Activated B cell treated with CpG ODN at 0.5 μM for 24 hours (primary cell): ENCODE measurements at regions not wholly inside any gene's neighbourhood (a gene's known extent, or its start where the extent isn't known, plus 50 kb on each side); places are given as distances from the start of the nearest gene placed in this dataset.
A peak's percentile ranks its signal among the peaks of the same experiment; 100 is the strongest.
"Not testable (repeated sequence)": the region's sequence is repeated elsewhere in the genome, so short reads cannot be mapped to it uniquely, and the experiment has no call there.

Experiments
- ATAC-seq: fragments of 200-7000 bp; cut with Tn5 transposase; one replicate; pipeline ENCODE4 v1.10.0; 2021; ENCODE audit warnings: low read depth, mild to moderate bottlenecking, moderate library complexity
- CTCF ChIA-PET: fragments of 350-600 bp; sonication (Branson Sonifier 250); formaldehyde crosslinking; loops from one replicate; lab custom pipeline; 2021; ENCODE audit warnings: antibody characterized with exemption; lab: Charles Lee
- POLR2A ChIA-PET: fragments of 350-600 bp; sonication (Branson Sonifier 250); formaldehyde crosslinking; loops from one replicate; lab custom pipeline; 2021; ENCODE audit warnings: antibody characterized with exemption; lab: Charles Lee
- DNase-seq: peaks from one replicate; pipeline ENCODE4 v3.0.0; 2022
- H3K27ac Mint-ChIP-seq: one replicate; pipeline ENCODE4 v1.8.0; 2020; ENCODE audit warnings: mixed read lengths
- H3K27me3 Mint-ChIP-seq: one replicate; pipeline ENCODE4 v1.8.0; 2021; ENCODE audit warnings: mixed read lengths
- H3K36me3 Mint-ChIP-seq: one replicate; pipeline ENCODE4 v1.8.0; 2021; ENCODE audit warnings: low read depth, mixed read lengths
- H3K4me1 Mint-ChIP-seq: one replicate; pipeline ENCODE4 v1.8.0; 2021; ENCODE audit warnings: mixed read lengths
- H3K4me3 Mint-ChIP-seq: one replicate; pipeline ENCODE4 v1.8.0; 2020; ENCODE audit warnings: mild to moderate bottlenecking, mixed read lengths
- H3K9me3 Mint-ChIP-seq: one replicate; pipeline ENCODE4 v1.8.0; 2020; ENCODE audit warnings: mixed read lengths
- intact Hi-C: fragments of 100-400 bp; cut with micrococcal nuclease; formaldehyde crosslinking; loops from one replicate; pipeline ENCODE4 v1.15.1; 2024
- TF ChIP-seq, protein P1 (sequence below): fragments of 200-600 bp; IDR thresholded peaks from one replicate; pipeline ENCODE4 v1.8.0; 2022; ENCODE audit warnings: antibody characterized with exemption, mild to moderate bottlenecking

DNA sequence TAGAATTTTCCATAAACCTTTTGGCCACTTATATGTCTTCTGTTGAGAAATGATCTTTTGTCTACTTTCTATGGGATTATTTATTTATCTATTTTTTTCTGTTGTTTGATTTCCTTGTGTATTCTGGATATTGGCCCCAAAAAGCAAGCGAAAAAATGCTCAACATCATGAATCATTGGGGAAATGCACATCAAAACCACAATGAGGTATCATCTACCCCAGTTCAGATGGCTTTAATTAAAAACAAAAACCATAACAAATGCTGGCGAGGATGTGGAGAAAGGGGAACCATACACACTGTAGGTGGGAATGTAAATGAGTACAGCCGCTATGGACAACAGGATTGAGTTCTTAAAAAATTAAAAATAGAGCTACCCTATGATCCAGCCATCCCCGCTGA, 125.0 kb upstream of the LPCAT1 start:
- DNase-seq: no peak
- no peak overlapping the region for H3K4me3 Mint-ChIP-seq
- H3K36me3 Mint-ChIP-seq: no peaks in the 10 kb centered on the region
- intact Hi-C loops: loop anchor here (10.0 kb wide), 1 partner anchor 644 kb away; the partner anchor contains the start of gene NKD2
- H3K27ac Mint-ChIP-seq: no peak overlapping the region
- TF ChIP-seq, protein P1, sequence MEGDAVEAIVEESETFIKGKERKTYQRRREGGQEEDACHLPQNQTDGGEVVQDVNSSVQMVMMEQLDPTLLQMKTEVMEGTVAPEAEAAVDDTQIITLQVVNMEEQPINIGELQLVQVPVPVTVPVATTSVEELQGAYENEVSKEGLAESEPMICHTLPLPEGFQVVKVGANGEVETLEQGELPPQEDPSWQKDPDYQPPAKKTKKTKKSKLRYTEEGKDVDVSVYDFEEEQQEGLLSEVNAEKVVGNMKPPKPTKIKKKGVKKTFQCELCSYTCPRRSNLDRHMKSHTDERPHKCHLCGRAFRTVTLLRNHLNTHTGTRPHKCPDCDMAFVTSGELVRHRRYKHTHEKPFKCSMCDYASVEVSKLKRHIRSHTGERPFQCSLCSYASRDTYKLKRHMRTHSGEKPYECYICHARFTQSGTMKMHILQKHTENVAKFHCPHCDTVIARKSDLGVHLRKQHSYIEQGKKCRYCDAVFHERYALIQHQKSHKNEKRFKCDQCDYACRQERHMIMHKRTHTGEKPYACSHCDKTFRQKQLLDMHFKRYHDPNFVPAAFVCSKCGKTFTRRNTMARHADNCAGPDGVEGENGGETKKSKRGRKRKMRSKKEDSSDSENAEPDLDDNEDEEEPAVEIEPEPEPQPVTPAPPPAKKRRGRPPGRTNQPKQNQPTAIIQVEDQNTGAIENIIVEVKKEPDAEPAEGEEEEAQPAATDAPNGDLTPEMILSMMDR: no peak
- CTCF ChIA-PET: no interaction called here
- H3K27me3 Mint-ChIP-seq: peaks cover 31% of the 10 kb centered on the region
- no peak for ATAC-seq
- H3K4me1 Mint-ChIP-seq: peaks cover 28% of the 10 kb centered on the region
- POLR2A ChIA-PET: interaction anchor here (0.6 kb wide), 1 partner anchor 49 kb away, joined by 3 read pairs; no protein-coding TSS in a partner anchor
- no peaks in the 10 kb centered on the region for H3K9me3 Mint-ChIP-seq

GRCh38 chr5:1647580-1647979, 123.8 kb upstream of the LPCAT1 start:
- Mint-ChIP-seq H3K27ac (no peak overlapping the region), H3K27me3 (peaks cover 32% of the 10 kb centered on the region), H3K4me3 (no peak overlapping the region), H3K9me3 (no peaks in the 10 kb centered on the region), H3K4me1 (peaks cover 17% of the 10 kb centered on the region), H3K36me3 (no peaks in the 10 kb centered on the region)
- ChIA-PET POLR2A (no interaction called here), CTCF (no interaction called here)
- no peak for ATAC-seq
- DNase-seq: no peak
- TF ChIP-seq, protein P1: no peak
- intact Hi-C loops: loop anchor here (10.0 kb wide), 1 partner anchor 643 kb away; the partner anchor contains the start of gene NKD2

DNA sequence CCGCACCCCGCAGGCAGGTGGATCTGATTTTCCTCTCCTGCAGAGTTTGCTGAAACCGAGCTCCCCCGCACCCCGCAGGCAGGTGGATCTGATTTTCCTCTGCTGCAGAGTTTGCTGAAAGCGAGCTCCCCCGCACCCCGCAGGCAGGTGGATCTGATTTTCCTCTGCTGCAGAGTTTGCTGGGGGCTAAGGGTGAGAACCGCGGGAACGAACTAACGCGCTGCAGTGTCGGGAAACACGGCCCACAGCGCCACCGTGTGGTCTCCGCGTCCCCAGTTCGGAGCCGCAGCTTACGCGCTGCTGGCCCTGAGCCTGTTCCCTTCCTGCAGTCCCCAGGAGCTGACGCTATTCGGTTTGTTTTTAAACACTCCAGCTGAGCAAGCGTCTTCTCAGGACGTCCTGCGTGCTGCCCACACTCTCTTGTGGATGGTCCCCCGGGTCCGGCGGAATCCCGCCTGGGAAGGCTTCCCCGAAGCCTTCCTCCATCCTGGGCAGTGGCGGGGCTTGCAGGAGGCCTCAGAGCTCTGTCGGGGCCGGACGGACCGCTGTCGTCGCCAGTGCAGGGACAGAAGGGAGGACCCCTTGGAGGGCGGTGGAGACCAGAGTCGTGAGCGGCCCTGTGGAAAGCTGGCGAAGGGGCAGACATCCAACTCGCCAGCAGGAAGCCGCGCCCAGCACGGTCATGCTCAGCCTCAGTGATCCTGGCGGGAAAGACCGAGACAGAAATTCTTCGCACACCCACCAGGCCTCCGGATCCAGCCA, 121.2 kb upstream of the LPCAT1 start:
- ChIA-PET POLR2A (interaction anchor here (0.6 to 1.4 kb wide), 6 partner anchors 8 to 474 kb away, joined by 3 to 5 read pairs (median 4); no protein-coding TSS in a partner anchor), CTCF (interaction anchor here (0.7 to 4.1 kb wide), 29 partner anchors 8 to 1050 kb away, joined by 3 to 36 read pairs (median 4); no protein-coding TSS in a partner anchor)
- Mint-ChIP-seq H3K27me3 (peaks cover 21% of the 10 kb centered on the region), H3K4me1 (peaks cover 21% of the 10 kb centered on the region), H3K4me3 (no peak overlapping the region), H3K27ac (no peak overlapping the region), H3K36me3 (no peaks in the 10 kb centered on the region), H3K9me3 (no peaks in the 10 kb centered on the region)
- ATAC-seq (peak; percentile 88), DNase-seq (peak; percentile 74)
- TF ChIP-seq, protein P1: peak; percentile 41
- intact Hi-C loops: loop anchor here (1.0 to 10.0 kb wide), 6 partner anchors 108 to 722 kb away; partner anchors contain the start of gene NKD2

GRCh38 chr5:1644393-1644809, 120.6 kb upstream of the LPCAT1 start:
- Mint-ChIP-seq H3K4me1 (peaks cover 20% of the 10 kb centered on the region), H3K27me3 (peaks cover 21% of the 10 kb centered on the region)
- ChIA-PET CTCF (interaction anchor here (0.7 to 4.1 kb wide), 19 partner anchors 9 to 1050 kb away, joined by 3 to 36 read pairs (median 5); no protein-coding TSS in a partner anchor), POLR2A (interaction anchor here (0.7 to 1.3 kb wide), 3 partner anchors 9 to 122 kb away, joined by 4 to 5 read pairs (median 5); no protein-coding TSS in a partner anchor)
- not testable (repeated sequence) for H3K4me3 Mint-ChIP-seq, DNase-seq, ATAC-seq, H3K36me3 Mint-ChIP-seq, H3K27ac Mint-ChIP-seq, H3K9me3 Mint-ChIP-seq
- intact Hi-C loops: loop anchor here (5.0 to 10.0 kb wide), 3 partner anchors 107 to 640 kb away; partner anchors contain the start of gene NKD2

- CTCF ChIA-PET: interaction anchor here (0.7 to 4.1 kb wide), 10 partner anchors 9 to 1049 kb away, joined by 3 to 36 read pairs (median 5); no protein-coding TSS in a partner anchor
- TF ChIP-seq, protein P1: no peak
- Mint-ChIP-seq H3K27me3 (peaks cover 20% of the 10 kb centered on the region), H3K4me3 (no peak overlapping the region), H3K27ac (no peak overlapping the region), H3K36me3 (no peaks in the 10 kb centered on the region), H3K4me1 (peaks cover 16% of the 10 kb centered on the region), H3K9me3 (no peaks in the 10 kb centered on the region)
- POLR2A ChIA-PET: interaction anchor here (0.7 to 1.3 kb wide), 2 partner anchors 11 to 121 kb away, joined by 4 to 5 read pairs; no protein-coding TSS in a partner anchor
- no peak for DNase-seq
- ATAC-seq: no peak
- intact Hi-C loops: loop anchor here (5.0 to 10.0 kb wide), 3 partner anchors 107 to 639 kb away; partner anchors contain the start of gene NKD2
These were observed 120.1 kb upstream of the LPCAT1 start for GRCh38 chr5:1643651-1644392.
